ENCODE measurements at regions not wholly inside any gene's neighbourhood (a gene's known extent, or its start where the extent isn't known, plus 50 kb on each side); places are given as distances from the start of the nearest gene placed in this dataset.
A peak's percentile ranks its signal among the peaks of the same experiment; 100 is the strongest.

GRCh38 chr1:38539931-38540330, 319.6 kb downstream of the RRAGC start:
- H2BK120ac ChIP-seq (ENCODE audit: low read depth, low read length): no peak overlapping the region
- no peak overlapping the region for H3K18ac ChIP-seq (ENCODE audit: low read depth in 1 of 2, low read length in 2 of 2)
- no peak overlapping the region for H3K4me2 ChIP-seq (ENCODE audit: low read length, poor library complexity, severe bottlenecking)
- WGBS: 64% methylated on average over 6 of the region's 6 CpGs
- H3K4ac ChIP-seq (ENCODE audit: low read depth in 1 of 2, low read length in 2 of 2): no peak overlapping the region
- H4K91ac ChIP-seq (ENCODE audit: low read length): no peak overlapping the region
- no peak overlapping the region for H3K9ac ChIP-seq (ENCODE audit: low read length)
- H2BK12ac ChIP-seq (ENCODE audit: low read length in 2 of 2): no peak overlapping the region
- H3K27ac ChIP-seq (ENCODE audit: low read length, poor library complexity, severe bottlenecking): no peak overlapping the region
- H2BK5ac ChIP-seq (ENCODE audit: low read depth, low read length, poor library complexity, severe bottlenecking): no peak overlapping the region
- no peak overlapping the region for H2AK5ac ChIP-seq (ENCODE audit: low read length, severe bottlenecking)
- no peaks in the 10 kb centered on the region for H3K36me3 ChIP-seq (ENCODE audit: control insufficient read depth in 1 of 2, insufficient read depth in 2 of 2, low read depth in 1 of 2, low read length in 2 of 2)
- no peak overlapping the region for H2BK15ac ChIP-seq (ENCODE audit: low read depth, poor library complexity, severe bottlenecking)
- no peaks in the 10 kb centered on the region for H3K4me1 ChIP-seq (ENCODE audit: control insufficient read depth, insufficient read depth, low read depth, low read length)
- no peaks in the 10 kb centered on the region for H3K79me1 ChIP-seq (replicated peaks; ENCODE audit: low read length, poor library complexity, severe bottlenecking)
- H3K27me3 ChIP-seq (ENCODE audit: control insufficient read depth in 1 of 2, insufficient read depth in 1 of 2, low read length in 2 of 2): peaks cover 0 to 28% of the 10 kb centered on the region in 2 experiments
- DNase-seq: no peak
- H2AFZ ChIP-seq (ENCODE audit: low read depth, low read length): no peak overlapping the region
- no peak overlapping the region for H3K23ac ChIP-seq (ENCODE audit: low read length in 2 of 2)
- H3K9me3 ChIP-seq (ENCODE audit: control insufficient read depth, low read length): no peaks in the 10 kb centered on the region
- no peak overlapping the region for H3K4me3 ChIP-seq (ENCODE audit: insufficient read depth in 1 of 2, low read depth in 1 of 2, low read length in 2 of 2)
- H3K14ac ChIP-seq (ENCODE audit: low read length in 2 of 2): no peak overlapping the region
- no peak overlapping the region for H4K8ac ChIP-seq (ENCODE audit: low read length)

DNA sequence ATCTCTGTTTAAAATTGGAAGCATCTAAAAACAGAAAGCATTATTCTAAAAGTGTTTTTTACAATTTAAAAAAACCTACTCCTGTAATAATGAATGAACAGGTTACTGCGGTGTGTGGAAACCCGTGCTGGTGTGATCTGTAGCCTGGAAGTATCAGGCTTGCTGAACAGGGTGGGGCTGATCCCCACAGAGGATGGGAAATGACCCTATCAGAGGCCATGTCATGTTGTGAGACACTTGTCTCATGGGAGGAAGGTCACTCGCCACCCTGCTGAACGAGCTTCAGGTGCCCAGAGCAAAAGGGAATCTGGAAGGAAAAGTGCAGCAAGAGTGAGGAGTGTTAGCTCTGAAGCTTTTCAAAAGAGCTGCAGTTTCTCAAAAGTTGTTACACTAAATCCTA, 320.7 kb downstream of the RRAGC start:
- Histone ChIP-seq H3K27ac (ENCODE audit: low read length, poor library complexity, severe bottlenecking) (no peak overlapping the region), H2BK120ac (ENCODE audit: low read depth, low read length) (no peak overlapping the region), H2BK5ac (ENCODE audit: low read depth, low read length, poor library complexity, severe bottlenecking) (no peak overlapping the region), H4K91ac (ENCODE audit: low read length) (no peak overlapping the region), H3K23ac (ENCODE audit: low read length in 2 of 2) (peak overlapping the region in 1 of 2 experiments; percentile 52), H3K4me1 (ENCODE audit: control insufficient read depth, insufficient read depth, low read depth, low read length) (no peaks in the 10 kb centered on the region), H2BK12ac (ENCODE audit: low read length in 2 of 2) (no peak overlapping the region), H3K4me2 (ENCODE audit: low read length, poor library complexity, severe bottlenecking) (no peak overlapping the region), H2BK15ac (ENCODE audit: low read depth, poor library complexity, severe bottlenecking) (no peak overlapping the region), H3K4ac (ENCODE audit: low read depth in 1 of 2, low read length in 2 of 2) (no peak overlapping the region), H4K8ac (ENCODE audit: low read length) (no peak overlapping the region), H3K9ac (ENCODE audit: low read length) (no peak overlapping the region), H3K36me3 (ENCODE audit: control insufficient read depth in 1 of 2, insufficient read depth in 2 of 2, low read depth in 1 of 2, low read length in 2 of 2) (no peaks in the 10 kb centered on the region), H3K27me3 (ENCODE audit: control insufficient read depth in 1 of 2, insufficient read depth in 1 of 2, low read length in 2 of 2) (peaks cover 0 to 24% of the 10 kb centered on the region in 2 experiments), H3K9me3 (ENCODE audit: control insufficient read depth, low read length) (no peaks in the 10 kb centered on the region), H3K14ac (ENCODE audit: low read length in 2 of 2) (peak overlapping the region in 1 of 2 experiments; percentile 59), H2AFZ (ENCODE audit: low read depth, low read length) (peak overlapping the region; percentile 39), H3K18ac (ENCODE audit: low read depth in 1 of 2, low read length in 2 of 2) (no peak overlapping the region), H3K4me3 (ENCODE audit: insufficient read depth in 1 of 2, low read depth in 1 of 2, low read length in 2 of 2) (no peak overlapping the region), H2AK5ac (ENCODE audit: low read length, severe bottlenecking) (no peak overlapping the region), H3K79me1 (replicated peaks; ENCODE audit: low read length, poor library complexity, severe bottlenecking) (no peaks in the 10 kb centered on the region)
- DNase-seq: no peak
- 68% methylated on average over 4 of the region's 4 CpGs for WGBS

DNA sequence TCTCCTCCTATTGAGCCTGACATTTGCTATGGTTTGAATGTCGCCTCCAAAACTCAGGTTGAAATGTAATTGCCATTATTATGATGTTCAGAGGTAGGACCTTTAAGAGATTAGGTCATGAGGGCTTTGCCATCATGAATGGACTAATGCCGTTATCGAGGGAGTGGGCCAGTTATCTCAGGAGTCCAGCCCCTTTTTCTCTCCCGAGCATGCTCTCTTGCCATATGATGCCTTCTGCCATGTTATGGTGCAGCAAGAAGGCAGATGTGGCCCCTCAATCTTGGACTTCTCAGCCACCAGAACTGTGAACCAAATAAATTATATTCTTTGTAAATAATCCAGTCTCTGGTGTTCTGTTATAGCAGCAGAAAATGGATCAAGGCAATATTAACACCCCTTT, 323.5 kb downstream of the RRAGC start:
- Histone ChIP-seq H3K14ac (ENCODE audit: low read length in 2 of 2) (no peak overlapping the region), H2BK5ac (ENCODE audit: low read depth, low read length, poor library complexity, severe bottlenecking) (no peak overlapping the region), H3K27me3 (ENCODE audit: control insufficient read depth in 1 of 2, insufficient read depth in 1 of 2, low read length in 2 of 2) (peaks cover 0 to 10% of the 10 kb centered on the region in 2 experiments), H3K27ac (ENCODE audit: low read length, poor library complexity, severe bottlenecking) (no peak overlapping the region), H4K91ac (ENCODE audit: low read length) (no peak overlapping the region), H2AK5ac (ENCODE audit: low read length, severe bottlenecking) (no peak overlapping the region), H2BK120ac (ENCODE audit: low read depth, low read length) (no peak overlapping the region), H3K9ac (ENCODE audit: low read length) (no peak overlapping the region), H3K36me3 (ENCODE audit: control insufficient read depth in 1 of 2, insufficient read depth in 2 of 2, low read depth in 1 of 2, low read length in 2 of 2) (no peaks in the 10 kb centered on the region), H3K4me1 (ENCODE audit: control insufficient read depth, insufficient read depth, low read depth, low read length) (no peaks in the 10 kb centered on the region), H3K4ac (ENCODE audit: low read depth in 1 of 2, low read length in 2 of 2) (no peak overlapping the region), H3K4me2 (ENCODE audit: low read length, poor library complexity, severe bottlenecking) (no peak overlapping the region), H3K4me3 (ENCODE audit: insufficient read depth in 1 of 2, low read depth in 1 of 2, low read length in 2 of 2) (no peak overlapping the region), H2AFZ (ENCODE audit: low read depth, low read length) (no peak overlapping the region), H2BK12ac (ENCODE audit: low read length in 2 of 2) (no peak overlapping the region), H3K18ac (ENCODE audit: low read depth in 1 of 2, low read length in 2 of 2) (no peak overlapping the region), H3K23ac (ENCODE audit: low read length in 2 of 2) (no peak overlapping the region), H3K9me3 (ENCODE audit: control insufficient read depth, low read length) (no peaks in the 10 kb centered on the region), H4K8ac (ENCODE audit: low read length) (no peak overlapping the region), H3K79me1 (replicated peaks; ENCODE audit: low read length, poor library complexity, severe bottlenecking) (no peaks in the 10 kb centered on the region), H2BK15ac (ENCODE audit: low read depth, poor library complexity, severe bottlenecking) (no peak overlapping the region)
- no peak for DNase-seq
- 80% methylated on average over 4 of the region's 4 CpGs for WGBS

DNA sequence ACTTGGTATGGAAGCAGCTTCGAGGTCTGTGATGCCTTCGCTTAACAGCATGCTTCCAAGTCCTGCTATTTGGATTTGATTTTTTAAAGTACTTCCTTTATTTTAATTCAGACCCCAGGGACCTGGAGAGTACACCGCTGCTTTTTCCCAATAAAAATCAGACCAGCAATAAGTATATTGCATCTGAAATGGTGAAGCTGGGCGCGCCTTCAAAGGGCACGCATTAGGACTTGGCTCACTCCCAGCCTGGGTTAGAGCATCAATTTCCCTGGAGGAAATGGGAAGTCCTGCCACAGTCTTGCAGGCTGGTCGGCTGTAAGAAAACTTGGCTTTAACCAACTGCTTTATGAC, 325.1 kb downstream of the RRAGC start:
- Histone ChIP-seq H3K4me3 (ENCODE audit: insufficient read depth in 1 of 2, low read depth in 1 of 2, low read length in 2 of 2) (no peak overlapping the region), H4K91ac (ENCODE audit: low read length) (no peak overlapping the region), H2BK15ac (ENCODE audit: low read depth, poor library complexity, severe bottlenecking) (no peak overlapping the region), H3K4me2 (ENCODE audit: low read length, poor library complexity, severe bottlenecking) (no peak overlapping the region), H3K79me1 (replicated peaks; ENCODE audit: low read length, poor library complexity, severe bottlenecking) (no peaks in the 10 kb centered on the region), H2BK12ac (ENCODE audit: low read length in 2 of 2) (no peak overlapping the region), H2AFZ (ENCODE audit: low read depth, low read length) (no peak overlapping the region), H3K23ac (ENCODE audit: low read length in 2 of 2) (no peak overlapping the region), H2BK120ac (ENCODE audit: low read depth, low read length) (no peak overlapping the region), H3K4me1 (ENCODE audit: control insufficient read depth, insufficient read depth, low read depth, low read length) (no peaks in the 10 kb centered on the region), H3K18ac (ENCODE audit: low read depth in 1 of 2, low read length in 2 of 2) (no peak overlapping the region), H3K36me3 (ENCODE audit: control insufficient read depth in 1 of 2, insufficient read depth in 2 of 2, low read depth in 1 of 2, low read length in 2 of 2) (no peaks in the 10 kb centered on the region), H2AK5ac (ENCODE audit: low read length, severe bottlenecking) (no peak overlapping the region), H3K27me3 (ENCODE audit: control insufficient read depth in 1 of 2, insufficient read depth in 1 of 2, low read length in 2 of 2) (peaks cover 0 to 7% of the 10 kb centered on the region in 2 experiments), H4K8ac (ENCODE audit: low read length) (no peak overlapping the region), H3K14ac (ENCODE audit: low read length in 2 of 2) (no peak overlapping the region), H3K4ac (ENCODE audit: low read depth in 1 of 2, low read length in 2 of 2) (no peak overlapping the region), H3K9me3 (ENCODE audit: control insufficient read depth, low read length) (no peaks in the 10 kb centered on the region), H3K27ac (ENCODE audit: low read length, poor library complexity, severe bottlenecking) (no peak overlapping the region), H3K9ac (ENCODE audit: low read length) (no peak overlapping the region), H2BK5ac (ENCODE audit: low read depth, low read length, poor library complexity, severe bottlenecking) (no peak overlapping the region)
- 97% methylated on average over 7 of the region's 7 CpGs for WGBS
- DNase-seq: no peak

Measured in mesenchymal stem cell (in vitro differentiated cells and primary cell).